Tibial nerve (tissue), 3 donors: ENCODE measurements at regions not wholly inside any gene's neighbourhood (a gene's known extent, or its start where the extent isn't known, plus 50 kb on each side); places are given as distances from the start of the nearest gene placed in this dataset.

ENCODE experiments used
- CTCF ChIP-seq, 5 experiments: fragments of 200-600 bp in 3 of 5; fragments of 450-650 bp in 2 of 5; sonication (generic) in 3 of 5; IDR thresholded peaks; one replicate each; pipeline ENCODE4 v1.5.1; 2016 to 2019; ENCODE audit warnings: antibody characterized with exemption in 5 of 5, mild to moderate bottlenecking in 3 of 5, moderate library complexity in 2 of 5
- POLR2A ChIP-seq, 2 donors: fragments of 450-650 bp; IDR thresholded peaks; one replicate each; pipeline ENCODE4 v1.6.1; 2017; ENCODE audit warnings: antibody characterized with exemption in 2 of 2, mild to moderate bottlenecking in 2 of 2, moderate library complexity in 2 of 2

DNA sequence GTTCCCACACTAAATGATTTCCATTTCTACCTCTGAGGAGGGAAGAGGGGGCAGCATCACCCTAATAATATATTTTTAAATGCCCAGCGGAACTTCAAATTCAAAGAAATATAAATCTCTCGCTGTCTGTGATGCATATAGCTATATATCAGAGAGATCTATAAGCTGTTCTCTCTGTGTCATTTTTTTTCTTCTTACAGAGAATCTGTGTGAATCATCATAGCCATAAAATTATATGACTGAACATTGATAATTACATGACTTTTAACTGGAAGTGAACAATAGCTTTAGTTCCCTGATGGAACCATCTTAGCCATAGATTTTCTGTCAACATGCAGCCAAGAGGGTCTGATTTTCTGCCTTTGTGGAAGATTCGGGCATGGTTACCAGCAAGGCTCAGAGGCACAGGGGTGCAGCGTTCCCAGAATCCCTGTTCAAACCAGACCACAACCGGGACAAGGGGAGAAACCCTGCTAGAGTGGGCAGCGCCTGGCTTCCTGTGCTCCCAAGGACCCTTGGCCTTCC lies 93.7 kb upstream of the OSMR start:
- TF ChIP-seq CTCF (IDR thresholded peaks at IDR 0.05) (no peak), POLR2A (IDR thresholded peaks at IDR 0.05) (no peak)
